ENCODE measurements at regions not wholly inside any gene's neighbourhood (a gene's known extent, or its start where the extent isn't known, plus 50 kb on each side); places are given as distances from the start of the nearest gene placed in this dataset.

- no peak for DNase-seq (ENCODE audit: low spot score)
- POLR2A ChIA-PET (ENCODE audit: low non-redundant PET) = no interaction called here
- no peak overlapping the region for H3K27ac ChIP-seq
- CTCF ChIA-PET = interaction anchor here (0.6 to 0.7 kb wide), 2 partner anchors 84 to 177 kb away, joined by 3 read pairs; no protein-coding TSS in a partner anchor
- TF ChIP-seq, protein P1, sequence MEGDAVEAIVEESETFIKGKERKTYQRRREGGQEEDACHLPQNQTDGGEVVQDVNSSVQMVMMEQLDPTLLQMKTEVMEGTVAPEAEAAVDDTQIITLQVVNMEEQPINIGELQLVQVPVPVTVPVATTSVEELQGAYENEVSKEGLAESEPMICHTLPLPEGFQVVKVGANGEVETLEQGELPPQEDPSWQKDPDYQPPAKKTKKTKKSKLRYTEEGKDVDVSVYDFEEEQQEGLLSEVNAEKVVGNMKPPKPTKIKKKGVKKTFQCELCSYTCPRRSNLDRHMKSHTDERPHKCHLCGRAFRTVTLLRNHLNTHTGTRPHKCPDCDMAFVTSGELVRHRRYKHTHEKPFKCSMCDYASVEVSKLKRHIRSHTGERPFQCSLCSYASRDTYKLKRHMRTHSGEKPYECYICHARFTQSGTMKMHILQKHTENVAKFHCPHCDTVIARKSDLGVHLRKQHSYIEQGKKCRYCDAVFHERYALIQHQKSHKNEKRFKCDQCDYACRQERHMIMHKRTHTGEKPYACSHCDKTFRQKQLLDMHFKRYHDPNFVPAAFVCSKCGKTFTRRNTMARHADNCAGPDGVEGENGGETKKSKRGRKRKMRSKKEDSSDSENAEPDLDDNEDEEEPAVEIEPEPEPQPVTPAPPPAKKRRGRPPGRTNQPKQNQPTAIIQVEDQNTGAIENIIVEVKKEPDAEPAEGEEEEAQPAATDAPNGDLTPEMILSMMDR (conservative IDR thresholded peaks at IDR 0.05; ENCODE audit: low read depth) = no peak
These were observed 178.4 kb upstream of the MAST4 start for GRCh38 chr5:66417781-66418180.

DNA sequence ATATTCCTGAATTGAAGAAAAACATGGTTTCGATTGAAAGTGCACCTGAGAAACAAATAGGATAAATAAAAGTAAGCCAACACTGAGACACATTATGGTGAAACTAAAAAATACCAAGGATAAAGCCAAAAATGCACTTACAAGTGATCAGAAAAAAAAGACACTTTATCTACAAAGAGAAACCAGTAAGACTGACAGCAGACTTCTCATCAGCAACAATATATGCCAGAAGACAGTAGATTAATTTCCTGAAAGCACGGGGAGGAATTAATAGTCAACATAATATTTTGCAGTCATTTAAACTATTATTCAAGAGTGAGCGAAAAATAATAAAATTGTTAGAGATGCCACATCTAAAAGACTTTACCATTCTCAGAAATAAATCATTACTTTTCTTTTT is 172.7 kb upstream of the MAST4 start:
- H3K27ac ChIP-seq = no peak overlapping the region
- DNase-seq (ENCODE audit: low spot score) = no peak
- ChIA-PET POLR2A (ENCODE audit: low non-redundant PET) (no interaction called here), CTCF (interaction anchor here (0.7 kb wide), 1 partner anchor 312 kb away, joined by 4 read pairs; no protein-coding TSS in a partner anchor)
- TF ChIP-seq, protein P1 (conservative IDR thresholded peaks at IDR 0.05; ENCODE audit: low read depth) = no peak

GRCh38 chr5:66425842-66426241 is 170.4 kb upstream of the MAST4 start:
- ChIA-PET CTCF (no interaction called here), POLR2A (ENCODE audit: low non-redundant PET) (no interaction called here)
- TF ChIP-seq, protein P1 (conservative IDR thresholded peaks at IDR 0.05; ENCODE audit: low read depth) = no peak
- H3K27ac ChIP-seq = no peak overlapping the region
- DNase-seq (ENCODE audit: low spot score) = no peak

GRCh38 chr5:66426259-66427138 is 169.7 kb upstream of the MAST4 start:
- TF ChIP-seq, protein P1 (conservative IDR thresholded peaks at IDR 0.05; ENCODE audit: low read depth) = no peak
- DNase-seq (ENCODE audit: low spot score) = no peak
- POLR2A ChIA-PET (ENCODE audit: low non-redundant PET) = no interaction called here
- H3K27ac ChIP-seq = no peak overlapping the region
- CTCF ChIA-PET = no interaction called here

DNA sequence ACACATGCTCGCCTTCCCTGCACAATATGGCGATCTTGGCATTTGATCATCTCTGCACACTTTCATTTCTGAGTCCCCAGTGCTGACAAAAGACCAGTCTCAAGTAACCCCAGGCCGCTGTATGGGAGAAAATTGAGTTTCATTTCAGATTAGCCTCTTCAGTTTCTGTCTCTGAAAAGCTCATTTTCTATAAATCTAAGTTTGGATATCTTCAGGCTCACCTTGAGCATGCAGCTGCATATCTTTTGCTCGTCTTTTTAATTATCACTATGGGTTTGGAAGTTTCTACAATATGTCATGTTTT is 169.1 kb upstream of the MAST4 start:
- CTCF ChIA-PET = interaction anchor here (0.6 kb wide), 1 partner anchor 13 kb away, joined by 3 read pairs; no protein-coding TSS in a partner anchor
- no peak for DNase-seq (ENCODE audit: low spot score)
- TF ChIP-seq, protein P1 (conservative IDR thresholded peaks at IDR 0.05; ENCODE audit: low read depth) = no peak
- H3K27ac ChIP-seq = no peak overlapping the region
- POLR2A ChIA-PET (ENCODE audit: low non-redundant PET) = no interaction called here

- CTCF ChIA-PET = no interaction called here
- POLR2A ChIA-PET (ENCODE audit: low non-redundant PET) = no interaction called here
- TF ChIP-seq, protein P1 (conservative IDR thresholded peaks at IDR 0.05; ENCODE audit: low read depth) = no peak; the same call in 1 of the 2 replicates
- DNase-seq (ENCODE audit: low spot score) = peak; percentile 13
- no peak overlapping the region for H3K27ac ChIP-seq
These were observed 159.5 kb upstream of the MAST4 start for GRCh38 chr5:66436721-66437120.

Data from RWPE1 (cell line).